ENCODE measurements at regions not wholly inside any gene's neighbourhood (a gene's known extent, or its start where the extent isn't known, plus 50 kb on each side); places are given as distances from the start of the nearest gene placed in this dataset.

GRCh38 chr14:26995301-26995700 is 397.5 kb upstream of the NOVA1 start:
- H3K27ac Mint-ChIP-seq = no peak overlapping the region
- CTCF ChIA-PET = no interaction called here
- Histone ChIP-seq H3K79me2 (ENCODE audit: control insufficient read depth, insufficient read depth, low read length) (no peaks in the 10 kb centered on the region), H2AFZ (ENCODE audit: insufficient read depth, low read depth, low read length, poor library complexity, severe bottlenecking) (no peak overlapping the region), H4K20me1 (ENCODE audit: control insufficient read depth, insufficient read depth, low read length, poor library complexity, severe bottlenecking) (no peaks in the 10 kb centered on the region), H3K9me3 (ENCODE audit: control extremely low read depth in 1 of 3, control insufficient read depth in 2 of 3, insufficient read depth in 1 of 3, low read length in 2 of 3) (no peaks in the 10 kb centered on the region), H3K27me3 (replicated peaks in 1 of 4; ENCODE audit: control extremely low read depth in 1 of 4, control insufficient read depth in 3 of 4, insufficient read depth in 4 of 4, low read length in 3 of 4) (no peaks in the 10 kb centered on the region), H3K9ac (ENCODE audit: low read length) (no peak overlapping the region), H3K4me3 (ENCODE audit: control extremely low read depth in 1 of 5, extremely low read depth in 1 of 5, insufficient read depth in 1 of 5, low read depth in 2 of 5, low read length in 4 of 5) (no peak overlapping the region), H3K36me3 (replicated peaks in 1 of 2; ENCODE audit: control extremely low read depth in 1 of 2, control insufficient read depth in 1 of 2, extremely low read depth in 1 of 2, insufficient read depth in 2 of 2, low read length in 1 of 2) (no peaks in the 10 kb centered on the region), H3K4me2 (replicated peaks; ENCODE audit: low read depth, low read length, poor library complexity, severe bottlenecking) (no peak overlapping the region), H3K27ac (ENCODE audit: low read length in 2 of 2) (no peak overlapping the region), H3K4me1 (ENCODE audit: control insufficient read depth in 2 of 2, insufficient read depth in 2 of 2, low read length in 2 of 2) (no peaks in the 10 kb centered on the region)
- no peak for ATAC-seq (ENCODE audit: low read depth)
- DNase-seq = no peak
- no peaks in the 10 kb centered on the region for H3K4me1 Mint-ChIP-seq
- no peaks in the 10 kb centered on the region for H3K9me3 Mint-ChIP-seq (ENCODE audit: insufficient read depth)
- no peak for TF ChIP-seq EZH2 (IDR thresholded peaks at IDR 0.05; ENCODE audit: borderline replicate concordance, insufficient read depth, low read depth, low read length, poor library complexity, severe bottlenecking)
- TF ChIP-seq, protein P1, sequence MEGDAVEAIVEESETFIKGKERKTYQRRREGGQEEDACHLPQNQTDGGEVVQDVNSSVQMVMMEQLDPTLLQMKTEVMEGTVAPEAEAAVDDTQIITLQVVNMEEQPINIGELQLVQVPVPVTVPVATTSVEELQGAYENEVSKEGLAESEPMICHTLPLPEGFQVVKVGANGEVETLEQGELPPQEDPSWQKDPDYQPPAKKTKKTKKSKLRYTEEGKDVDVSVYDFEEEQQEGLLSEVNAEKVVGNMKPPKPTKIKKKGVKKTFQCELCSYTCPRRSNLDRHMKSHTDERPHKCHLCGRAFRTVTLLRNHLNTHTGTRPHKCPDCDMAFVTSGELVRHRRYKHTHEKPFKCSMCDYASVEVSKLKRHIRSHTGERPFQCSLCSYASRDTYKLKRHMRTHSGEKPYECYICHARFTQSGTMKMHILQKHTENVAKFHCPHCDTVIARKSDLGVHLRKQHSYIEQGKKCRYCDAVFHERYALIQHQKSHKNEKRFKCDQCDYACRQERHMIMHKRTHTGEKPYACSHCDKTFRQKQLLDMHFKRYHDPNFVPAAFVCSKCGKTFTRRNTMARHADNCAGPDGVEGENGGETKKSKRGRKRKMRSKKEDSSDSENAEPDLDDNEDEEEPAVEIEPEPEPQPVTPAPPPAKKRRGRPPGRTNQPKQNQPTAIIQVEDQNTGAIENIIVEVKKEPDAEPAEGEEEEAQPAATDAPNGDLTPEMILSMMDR (IDR thresholded peaks at IDR 0.05) = no peak
- H3K27me3 Mint-ChIP-seq = no peaks in the 10 kb centered on the region
- intact Hi-C loops (cut with micrococcal nuclease) = no loop called here
- POLR2A ChIA-PET = no interaction called here
- H3K4me3 Mint-ChIP-seq = no peak overlapping the region

DNA sequence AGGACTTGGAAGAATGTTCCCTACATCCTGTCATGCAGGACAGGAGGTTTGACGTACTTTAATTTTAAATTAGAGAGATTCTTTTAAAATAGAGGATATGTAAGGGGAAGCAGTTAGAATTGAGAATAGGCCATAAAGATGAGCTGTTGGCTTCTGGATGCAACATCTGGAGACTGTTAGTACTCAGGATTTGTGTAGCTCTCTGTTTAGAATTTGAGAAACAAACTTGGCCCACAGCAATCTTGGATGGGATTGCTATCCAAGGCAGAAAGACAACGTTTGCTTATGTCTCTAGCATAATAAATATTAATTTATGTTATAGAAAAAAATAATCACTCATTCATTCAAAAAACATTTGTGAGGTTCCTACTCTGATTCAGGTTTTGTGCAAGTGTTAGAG is 398.4 kb upstream of the NOVA1 start:
- peaks cover 0 to 4% (median 0%) of the 10 kb centered on the region in 3 donors for H3K9me3 ChIP-seq (ENCODE audit: control extremely low read depth in 1 of 3, control insufficient read depth in 2 of 3, insufficient read depth in 1 of 3, low read length in 2 of 3)
- no peaks in the 10 kb centered on the region for H3K4me1 ChIP-seq (ENCODE audit: control insufficient read depth in 2 of 2, insufficient read depth in 2 of 2, low read length in 2 of 2)
- no peaks in the 10 kb centered on the region for H3K36me3 ChIP-seq (replicated peaks in 1 of 2; ENCODE audit: control extremely low read depth in 1 of 2, control insufficient read depth in 1 of 2, extremely low read depth in 1 of 2, insufficient read depth in 2 of 2, low read length in 1 of 2)
- WGBS (ENCODE audit: insufficient coverage) = 100% methylated on average over 1 of the region's 2 CpGs
- no peaks in the 10 kb centered on the region for H3K27me3 ChIP-seq (replicated peaks in 1 of 4; ENCODE audit: control extremely low read depth in 1 of 4, control insufficient read depth in 3 of 4, insufficient read depth in 4 of 4, low read length in 3 of 4)
- intact Hi-C loops (cut with micrococcal nuclease) = no loop called here
- H3K4me2 ChIP-seq (replicated peaks; ENCODE audit: low read depth, low read length, poor library complexity, severe bottlenecking) = no peak overlapping the region
- Mint-ChIP-seq H3K27ac (no peak overlapping the region), H3K27me3 (no peaks in the 10 kb centered on the region), H3K4me3 (no peak overlapping the region), H3K4me1 (no peaks in the 10 kb centered on the region), H3K9me3 (ENCODE audit: insufficient read depth) (no peaks in the 10 kb centered on the region)
- no peaks in the 10 kb centered on the region for H4K20me1 ChIP-seq (ENCODE audit: control insufficient read depth, insufficient read depth, low read length, poor library complexity, severe bottlenecking)
- ATAC-seq (ENCODE audit: low read depth) (no peak), DNase-seq (no peak)
- no peak overlapping the region for H2AFZ ChIP-seq (ENCODE audit: insufficient read depth, low read depth, low read length, poor library complexity, severe bottlenecking)
- POLR2A ChIA-PET = no interaction called here
- H3K4me3 ChIP-seq (ENCODE audit: control extremely low read depth in 1 of 5, extremely low read depth in 1 of 5, insufficient read depth in 1 of 5, low read depth in 2 of 5, low read length in 4 of 5) = no peak overlapping the region
- TF ChIP-seq EZH2 (IDR thresholded peaks at IDR 0.05; ENCODE audit: borderline replicate concordance, insufficient read depth, low read depth, low read length, poor library complexity, severe bottlenecking) = no peak
- TF ChIP-seq, protein P1 (IDR thresholded peaks at IDR 0.05) = no peak
- H3K9ac ChIP-seq (ENCODE audit: low read length) = no peak overlapping the region
- H3K27ac ChIP-seq (ENCODE audit: low read length in 2 of 2) = no peak overlapping the region
- CTCF ChIA-PET = no interaction called here
- H3K79me2 ChIP-seq (ENCODE audit: control insufficient read depth, insufficient read depth, low read length) = no peaks in the 10 kb centered on the region
